H9 (cell line): ENCODE measurements at regions not wholly inside any gene's neighbourhood (a gene's known extent, or its start where the extent isn't known, plus 50 kb on each side); places are given as distances from the start of the nearest gene placed in this dataset.

Experiments used
- DNase-seq: peaks from one replicate; pipeline ENCODE4 v3.0.0-alpha.2; 2017
- H2AFZ ChIP-seq: one replicate; pipeline ENCODE4 v1.6.1; 2013; ENCODE audit warnings: mild to moderate bottlenecking, low read length, control low read depth, moderate library complexity
- H2AK5ac ChIP-seq: 2 replicates; pipeline ENCODE4 v1.6.1; 2013; ENCODE audit warnings: low read length, control low read depth, mixed read lengths; ENCODE audit not compliant: insufficient read length
- H2BK120ac ChIP-seq: one replicate; pipeline ENCODE4 v1.6.1; 2013; ENCODE audit warnings: low read depth, mild to moderate bottlenecking, low read length, control low read depth, inconsistent platforms; ENCODE audit not compliant: poor library complexity, severe bottlenecking
- H2BK12ac ChIP-seq: 2 replicates; pipeline ENCODE4 v1.6.1; 2013; ENCODE audit warnings: low read length, control low read depth, mixed read lengths, low read depth; ENCODE audit not compliant: insufficient read length
- H2BK15ac ChIP-seq: 2 replicates; pipeline ENCODE4 v1.6.1; 2013; ENCODE audit warnings: low read depth, low read length, control low read depth
- H2BK20ac ChIP-seq: one replicate; pipeline ENCODE4 v1.6.1; 2013; ENCODE audit warnings: low read depth, mild to moderate bottlenecking, low read length, control low read depth, inconsistent platforms; ENCODE audit not compliant: poor library complexity, severe bottlenecking
- H2BK5ac ChIP-seq: 2 replicates; pipeline ENCODE4 v1.6.1; 2013; ENCODE audit warnings: low read length, control low read depth, mixed read lengths; ENCODE audit not compliant: insufficient read length
- H3K14ac ChIP-seq: 2 replicates; pipeline ENCODE4 v1.6.1; 2013; ENCODE audit warnings: low read length, control low read depth; ENCODE audit not compliant: insufficient read depth
- H3K18ac ChIP-seq: 2 replicates; pipeline ENCODE4 v1.6.1; 2013; ENCODE audit warnings: low read depth, mild to moderate bottlenecking, mixed read lengths, low read length, control low read depth; ENCODE audit not compliant: insufficient read length
- H3K23ac ChIP-seq: 2 replicates; pipeline ENCODE4 v1.6.1; 2013; ENCODE audit warnings: low read length, control low read depth, mixed read lengths, low read depth; ENCODE audit not compliant: insufficient read length
- H3K23me2 ChIP-seq: 2 replicates; pipeline ENCODE4 v1.6.1; 2013; ENCODE audit warnings: low read depth, mild to moderate bottlenecking, mixed read lengths, low read length, control low read depth; ENCODE audit not compliant: insufficient read length, poor library complexity, severe bottlenecking
- H3K27ac ChIP-seq: 2 replicates; pipeline ENCODE4 v1.5.1; 2013; ENCODE audit warnings: low read length, control low read depth, mixed read lengths, low read depth; ENCODE audit not compliant: insufficient read length
- H3K27me3 ChIP-seq: 2 replicates; pipeline ENCODE4 v1.6.1; 2013; ENCODE audit warnings: low read length, control low read depth, inconsistent platforms; ENCODE audit not compliant: insufficient read depth
- H3K4ac ChIP-seq: 2 replicates; pipeline ENCODE4 v1.6.1; 2013; ENCODE audit warnings: low read depth, mild to moderate bottlenecking, control low read depth, inconsistent platforms, low read length, moderate library complexity
- H3K4me1 ChIP-seq: 2 replicates; pipeline ENCODE4 v1.6.1; 2013; ENCODE audit warnings: low read length, control low read depth, inconsistent platforms; ENCODE audit not compliant: insufficient read depth
- H3K4me2 ChIP-seq: 2 replicates; pipeline ENCODE4 v1.6.1; 2013; ENCODE audit warnings: low read length, control low read depth, mixed read lengths; ENCODE audit not compliant: insufficient read length, insufficient read depth
- H3K56ac ChIP-seq: 2 replicates; pipeline ENCODE4 v1.6.1; 2013; ENCODE audit warnings: low read depth, mild to moderate bottlenecking, mixed read lengths, low read length, control low read depth; ENCODE audit not compliant: insufficient read length
- H3K79me1 ChIP-seq: 2 replicates; pipeline ENCODE4 v1.6.1; 2013; ENCODE audit warnings: low read depth, mild to moderate bottlenecking, moderate library complexity, low read length, control low read depth, inconsistent platforms; ENCODE audit not compliant: insufficient read depth, poor library complexity, severe bottlenecking
- H3K79me2 ChIP-seq: 2 replicates; pipeline ENCODE4 v1.6.1; 2013; ENCODE audit warnings: low read length, control low read depth, inconsistent platforms; ENCODE audit not compliant: insufficient read depth
- H3K9ac ChIP-seq: 2 replicates; pipeline ENCODE4 v1.6.1; 2013; ENCODE audit warnings: low read length, control low read depth, mixed read lengths; ENCODE audit not compliant: insufficient read length; ENCODE audit errors: extremely low read depth
- H3K9me3 ChIP-seq: one replicate; pipeline ENCODE4 v1.6.1; 2013; ENCODE audit warnings: low read depth, low read length, inconsistent platforms; ENCODE audit not compliant: control insufficient read depth
- H3T11ph ChIP-seq: one replicate; pipeline ENCODE4 v1.6.1; 2013; ENCODE audit warnings: mild to moderate bottlenecking, low read length, control low read depth, inconsistent platforms
- H4K20me1 ChIP-seq: one replicate; pipeline ENCODE4 v1.6.1; 2013; ENCODE audit not compliant: control insufficient read depth, insufficient read length, insufficient read depth
- H4K5ac ChIP-seq: 2 replicates; pipeline ENCODE4 v1.6.1; 2013; ENCODE audit warnings: low read depth, mild to moderate bottlenecking, mixed read lengths, low read length, control low read depth; ENCODE audit not compliant: insufficient read length
- H4K8ac ChIP-seq: replicated peaks from 2 replicates; pipeline ENCODE4 v1.6.1; 2013; ENCODE audit warnings: low read length, control low read depth, mixed read lengths, low read depth; ENCODE audit not compliant: insufficient read length
- H4K91ac ChIP-seq: 2 replicates; pipeline ENCODE4 v1.6.1; 2013; ENCODE audit warnings: low read depth, mild to moderate bottlenecking, moderate library complexity, mixed read lengths, low read length, control low read depth; ENCODE audit not compliant: insufficient read length
- H3K27ac Mint-ChIP-seq, 3 experiments: 2 replicates in 2 of 3; 3 replicates in 1 of 3; pipeline ENCODE4 v1.8.0; 2020 to 2021; ENCODE audit warnings: mixed read lengths in 3 of 3, mild to moderate bottlenecking in 1 of 3, moderate library complexity in 1 of 3
- H3K27me3 Mint-ChIP-seq: 2 replicates; pipeline ENCODE4 v1.8.0; 2021; ENCODE audit warnings: low read depth, mild to moderate bottlenecking, moderate library complexity, mixed read lengths
- H3K36me3 Mint-ChIP-seq, 3 experiments: 2 replicates in 2 of 3; 3 replicates in 1 of 3; pipeline ENCODE4 v1.8.0; 2020 to 2021; ENCODE audit warnings: low read depth in 3 of 3, mixed read lengths in 3 of 3; ENCODE audit not compliant: insufficient read depth in 1 of 3
- H3K4me1 Mint-ChIP-seq, 2 experiments: 2 replicates each; pipeline ENCODE4 v1.8.0; 2020; ENCODE audit warnings: mixed read lengths in 2 of 2
- H3K4me3 Mint-ChIP-seq, 2 experiments: 2 replicates in 1 of 2; 3 replicates in 1 of 2; pipeline ENCODE4 v1.8.0; 2020 to 2021; ENCODE audit warnings: mild to moderate bottlenecking in 2 of 2, mixed read lengths in 2 of 2, moderate library complexity in 1 of 2
- H3K9me3 Mint-ChIP-seq, 2 experiments: 2 replicates in 1 of 2; 3 replicates in 1 of 2; pipeline ENCODE4 v1.8.0; 2020; ENCODE audit warnings: mild to moderate bottlenecking in 2 of 2, mixed read lengths in 2 of 2, moderate library complexity in 1 of 2
- TF ChIP-seq, protein P1 (sequence below): fragments of 200-600 bp; sonication (generic); conservative IDR thresholded peaks from 3 replicates; pipeline ENCODE4 v1.8.0; 2021; ENCODE audit warnings: antibody characterized with exemption, mild to moderate bottlenecking

DNA sequence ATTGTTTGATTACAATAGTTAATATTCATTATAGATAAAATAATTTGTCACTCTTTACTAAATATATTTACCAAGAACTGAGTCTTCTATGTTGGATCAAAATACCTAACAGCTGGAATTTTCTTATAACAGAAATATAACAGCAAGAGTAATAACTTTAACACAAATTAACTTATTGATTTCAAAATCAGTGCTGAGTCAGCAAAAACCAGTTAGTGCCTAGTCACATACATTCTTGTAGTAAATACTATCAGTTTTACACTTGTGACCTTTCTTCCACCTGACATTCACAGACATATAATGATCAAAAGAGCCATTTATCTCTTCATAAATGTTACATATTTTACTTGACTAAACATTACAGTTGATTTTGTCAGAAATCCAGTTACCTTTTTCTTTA, 1141.4 kb upstream of the ADGRB3 start:
- Histone ChIP-seq H4K8ac (no peak overlapping the region), H3K4ac (no peak overlapping the region), H3K23me2 (no peaks in the 10 kb centered on the region), H4K5ac (no peak overlapping the region), H3K23ac (no peak overlapping the region), H3K9me3 (no peaks in the 10 kb centered on the region), H4K20me1 (no peaks in the 10 kb centered on the region), H3K79me1 (no peaks in the 10 kb centered on the region), H2BK5ac (no peak overlapping the region), H2BK20ac (no peak overlapping the region), H3K27me3 (no peaks in the 10 kb centered on the region), H3K27ac (no peak overlapping the region), H3K4me1 (no peaks in the 10 kb centered on the region), H2AK5ac (no peak overlapping the region), H3K79me2 (no peaks in the 10 kb centered on the region), H3K56ac (no peak overlapping the region), H2BK120ac (no peak overlapping the region), H3T11ph (no peak overlapping the region), H2BK12ac (no peak overlapping the region), H3K4me2 (no peak overlapping the region), H2BK15ac (no peak overlapping the region), H2AFZ (no peak overlapping the region), H4K91ac (no peak overlapping the region), H3K14ac (no peak overlapping the region), H3K18ac (no peak overlapping the region), H3K9ac (no peak overlapping the region)
- Mint-ChIP-seq H3K36me3 (no peaks in the 10 kb centered on the region; a peak in 1 of 7 replicates), H3K4me1 (no peaks in the 10 kb centered on the region), H3K27ac (no peak overlapping the region), H3K9me3 (peaks cover 4 to 10% of the 10 kb centered on the region in 2 experiments; a peak in 4 of 5 replicates), H3K27me3 (no peaks in the 10 kb centered on the region), H3K4me3 (no peak overlapping the region)
- TF ChIP-seq, protein P1, sequence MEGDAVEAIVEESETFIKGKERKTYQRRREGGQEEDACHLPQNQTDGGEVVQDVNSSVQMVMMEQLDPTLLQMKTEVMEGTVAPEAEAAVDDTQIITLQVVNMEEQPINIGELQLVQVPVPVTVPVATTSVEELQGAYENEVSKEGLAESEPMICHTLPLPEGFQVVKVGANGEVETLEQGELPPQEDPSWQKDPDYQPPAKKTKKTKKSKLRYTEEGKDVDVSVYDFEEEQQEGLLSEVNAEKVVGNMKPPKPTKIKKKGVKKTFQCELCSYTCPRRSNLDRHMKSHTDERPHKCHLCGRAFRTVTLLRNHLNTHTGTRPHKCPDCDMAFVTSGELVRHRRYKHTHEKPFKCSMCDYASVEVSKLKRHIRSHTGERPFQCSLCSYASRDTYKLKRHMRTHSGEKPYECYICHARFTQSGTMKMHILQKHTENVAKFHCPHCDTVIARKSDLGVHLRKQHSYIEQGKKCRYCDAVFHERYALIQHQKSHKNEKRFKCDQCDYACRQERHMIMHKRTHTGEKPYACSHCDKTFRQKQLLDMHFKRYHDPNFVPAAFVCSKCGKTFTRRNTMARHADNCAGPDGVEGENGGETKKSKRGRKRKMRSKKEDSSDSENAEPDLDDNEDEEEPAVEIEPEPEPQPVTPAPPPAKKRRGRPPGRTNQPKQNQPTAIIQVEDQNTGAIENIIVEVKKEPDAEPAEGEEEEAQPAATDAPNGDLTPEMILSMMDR = no peak
- no peak for DNase-seq
